IPS-NIHi7 (cell line): ENCODE measurements at regions not wholly inside any gene's neighbourhood (a gene's known extent, or its start where the extent isn't known, plus 50 kb on each side); places are given as distances from the start of the nearest gene placed in this dataset.

ENCODE experiments used
- DNase-seq: peaks from one replicate; pipeline ENCODE4 v3.0.0; 2012; ENCODE audit warnings: mixed read lengths; ENCODE audit errors: extremely low spot score

GRCh38 chr16:72324578-72324977, 152.6 kb upstream of the PMFBP1 start:
- no peak for DNase-seq

- DNase-seq = no peak
Observed at GRCh38 chr16:72317446-72317845, 145.5 kb upstream of the PMFBP1 start.

GRCh38 chr16:72313903-72314302, 141.9 kb upstream of the PMFBP1 start:
- no peak for DNase-seq

GRCh38 chr16:72312828-72313227, 140.9 kb upstream of the PMFBP1 start:
- DNase-seq = no peak

GRCh38 chr16:72311426-72311825, 139.5 kb upstream of the PMFBP1 start:
- no peak for DNase-seq

GRCh38 chr16:72309001-72309400, 137.0 kb upstream of the PMFBP1 start:
- no peak for DNase-seq

- no peak for DNase-seq
Observed at GRCh38 chr16:72308396-72308795, 136.4 kb upstream of the PMFBP1 start.

GRCh38 chr16:72302332-72302731, 130.4 kb upstream of the PMFBP1 start:
- DNase-seq = no peak

GRCh38 chr16:72301523-72302236, 129.7 kb upstream of the PMFBP1 start:
- no peak for DNase-seq

- DNase-seq = no peak
Observed at GRCh38 chr16:72300892-72301291, 128.9 kb upstream of the PMFBP1 start.

GRCh38 chr16:72299684-72300243, 127.8 kb upstream of the PMFBP1 start:
- no peak for DNase-seq

GRCh38 chr16:72298961-72299360, 127.0 kb upstream of the PMFBP1 start:
- no peak for DNase-seq

GRCh38 chr16:72295914-72296313, 124.0 kb upstream of the PMFBP1 start:
- DNase-seq = no peak

GRCh38 chr16:72291531-72291981, 119.6 kb upstream of the PMFBP1 start:
- DNase-seq = no peak

GRCh38 chr16:72291121-72291520, 119.2 kb upstream of the PMFBP1 start:
- no peak for DNase-seq

- no peak for DNase-seq
Observed at GRCh38 chr16:72287649-72288048, 115.7 kb upstream of the PMFBP1 start.

- no peak for DNase-seq
Observed at GRCh38 chr16:72286936-72287620, 115.1 kb upstream of the PMFBP1 start.

GRCh38 chr16:72285728-72286127, 113.8 kb upstream of the PMFBP1 start:
- no peak for DNase-seq

- DNase-seq = peak; percentile 58
Observed at GRCh38 chr16:72285324-72285723, 113.4 kb upstream of the PMFBP1 start.

- DNase-seq = no peak
Observed at GRCh38 chr16:72284042-72284789, 112.3 kb upstream of the PMFBP1 start.

GRCh38 chr16:72282362-72282761, 110.4 kb upstream of the PMFBP1 start:
- no peak for DNase-seq

GRCh38 chr16:72278301-72278700, 106.3 kb upstream of the PMFBP1 start:
- DNase-seq = no peak
